GM18907 (cell line): ENCODE measurements at regions not wholly inside any gene's neighbourhood (a gene's known extent, or its start where the extent isn't known, plus 50 kb on each side); places are given as distances from the start of the nearest gene placed in this dataset.
A peak's percentile ranks its signal among the peaks of the same experiment; 100 is the strongest.
"Not testable (repeated sequence)": the region's sequence is repeated elsewhere in the genome, so short reads cannot be mapped to it uniquely, and the experiment has no call there.

Experiments
- ATAC-seq: cut with Tn5 transposase; IDR thresholded peaks from one replicate; pipeline ENCODE4 v1.9.1; 2021; ENCODE audit warnings: mild to moderate bottlenecking, moderate library complexity; ENCODE audit not compliant: unreplicated experiment

DNA sequence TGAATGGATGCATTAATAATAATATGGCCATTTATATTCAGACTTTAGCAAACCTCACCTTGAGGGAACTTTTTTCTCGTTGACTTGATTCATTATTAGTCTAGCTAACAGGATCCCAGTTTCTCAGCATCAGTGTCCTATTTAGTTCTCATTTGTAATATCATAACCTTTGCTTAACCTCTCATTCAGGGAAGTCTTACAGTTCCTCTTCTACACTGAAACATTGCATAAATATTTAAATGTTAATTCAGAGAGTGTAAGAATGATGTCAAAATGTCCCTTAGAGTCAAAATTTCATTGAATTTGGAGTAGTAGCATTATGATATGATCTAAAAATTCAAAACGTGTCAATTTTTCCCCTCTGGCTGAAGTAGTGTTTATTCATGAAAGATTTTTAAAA, 650.1 kb downstream of the EFNA5 start:
- ATAC-seq, result no peak

DNA sequence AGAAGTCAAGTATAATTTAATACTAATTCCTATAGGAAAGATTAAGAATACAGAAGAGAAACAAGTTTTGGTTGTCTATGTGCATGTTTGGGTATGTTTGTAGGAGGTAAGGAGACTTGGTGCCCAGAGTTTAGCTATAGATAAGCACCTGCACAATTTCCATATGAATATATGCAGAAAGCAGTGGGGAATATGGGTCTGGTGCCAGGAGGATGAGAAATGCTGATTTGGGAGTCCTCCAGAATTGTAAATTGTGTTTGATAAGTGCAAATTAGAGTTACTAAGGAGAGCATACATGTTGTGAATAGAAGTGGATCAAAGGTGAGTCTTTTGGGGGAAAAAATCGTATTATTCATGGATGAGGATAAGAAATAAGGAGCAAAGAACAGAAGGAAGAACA, 653.1 kb downstream of the EFNA5 start:
- ATAC-seq, result no peak

DNA sequence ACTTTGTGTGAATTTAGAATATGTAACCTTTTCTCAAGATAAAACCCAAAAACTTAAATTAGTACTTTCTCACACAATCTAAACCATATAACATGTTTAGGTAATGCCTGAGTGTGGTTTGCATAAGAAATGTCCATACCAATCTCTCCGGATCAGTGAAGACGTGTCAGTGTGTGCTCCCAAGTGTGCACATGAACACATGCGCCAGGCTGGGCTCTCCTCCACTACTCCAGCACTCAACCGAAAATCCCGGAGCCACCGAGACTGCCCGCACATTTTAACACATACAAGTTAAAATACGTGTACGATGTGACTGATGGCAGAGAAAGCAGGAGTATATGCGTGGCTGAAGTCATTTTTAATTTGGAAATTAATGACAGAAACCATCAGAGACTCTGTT, 658.4 kb downstream of the EFNA5 start:
- ATAC-seq, result no peak

DNA sequence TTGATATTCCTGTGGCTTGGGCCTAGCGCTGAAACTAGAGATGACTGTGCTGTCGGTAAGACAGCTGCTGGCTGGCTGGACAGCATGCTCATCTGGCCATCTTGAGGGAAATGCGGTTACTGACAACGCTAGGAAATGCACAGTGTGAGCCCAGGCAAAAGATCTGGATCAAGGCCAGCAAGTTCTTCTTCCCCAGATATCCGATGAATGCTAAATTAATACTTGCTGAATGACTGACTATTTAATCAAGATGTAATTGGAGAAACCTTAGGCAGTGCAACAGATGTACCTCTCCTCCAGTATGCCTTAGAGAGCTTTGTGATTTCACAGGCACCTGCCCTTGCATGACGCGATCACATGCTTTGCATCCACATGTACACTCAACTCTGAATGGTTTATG, 659.1 kb downstream of the EFNA5 start:
- ATAC-seq, result no peak

DNA sequence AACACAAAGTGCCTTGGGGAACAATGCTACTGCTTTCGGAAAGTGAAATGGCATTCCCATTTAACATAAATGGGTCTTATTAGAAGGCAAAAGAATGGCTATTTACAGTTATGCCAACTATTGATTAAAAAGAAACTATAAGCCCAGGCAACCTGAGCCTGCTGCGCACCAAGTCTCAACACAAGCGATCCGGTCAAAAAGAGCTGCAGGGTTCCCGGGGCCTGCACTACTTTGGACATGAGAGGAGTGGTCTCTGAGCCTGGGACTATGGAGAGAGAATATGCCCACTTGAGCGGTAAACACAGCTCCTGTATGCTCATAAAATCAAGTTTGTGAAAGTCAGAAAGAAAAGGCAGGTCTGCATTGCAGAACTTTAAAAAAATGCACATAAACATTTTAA, 660.7 kb downstream of the EFNA5 start:
- ATAC-seq, result no peak

DNA sequence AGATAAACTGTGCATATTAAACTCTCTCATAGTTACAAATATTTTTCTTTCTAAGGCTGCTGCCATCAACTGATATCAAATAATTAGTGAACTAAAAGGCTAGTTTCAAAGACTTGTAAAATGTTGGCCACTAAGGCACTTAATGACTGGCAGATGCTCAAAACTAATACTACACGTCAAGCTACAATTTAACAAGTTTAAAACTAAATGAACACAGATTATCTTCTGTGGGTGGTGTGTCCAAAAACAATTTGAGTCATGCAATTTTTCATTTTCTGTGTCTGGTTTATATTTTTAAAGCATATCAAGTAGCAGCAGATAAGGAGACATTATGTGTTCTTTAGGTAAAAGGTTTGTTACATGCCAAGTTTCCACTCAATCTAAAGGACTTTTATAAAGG, 665.1 kb downstream of the EFNA5 start:
- ATAC-seq, result no peak

DNA sequence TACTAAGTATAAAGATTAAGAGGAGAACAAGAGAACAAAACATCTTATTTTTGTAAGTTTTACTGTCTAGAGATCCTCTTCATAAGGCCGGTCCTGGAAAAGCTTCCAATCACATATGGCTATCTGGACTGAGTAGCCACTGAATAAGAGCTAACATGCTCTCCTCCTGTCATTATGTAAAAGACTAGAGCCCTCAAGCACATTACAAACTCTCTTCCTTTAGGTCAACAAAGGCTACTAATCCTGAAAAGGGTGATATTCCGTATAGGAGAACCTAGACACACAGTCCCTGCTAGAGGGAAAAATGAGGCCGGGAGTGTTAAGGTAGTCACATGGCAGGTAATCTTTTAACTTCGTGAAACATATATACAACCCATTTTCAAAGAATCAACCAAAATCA, 665.6 kb downstream of the EFNA5 start:
- no peak for ATAC-seq

DNA sequence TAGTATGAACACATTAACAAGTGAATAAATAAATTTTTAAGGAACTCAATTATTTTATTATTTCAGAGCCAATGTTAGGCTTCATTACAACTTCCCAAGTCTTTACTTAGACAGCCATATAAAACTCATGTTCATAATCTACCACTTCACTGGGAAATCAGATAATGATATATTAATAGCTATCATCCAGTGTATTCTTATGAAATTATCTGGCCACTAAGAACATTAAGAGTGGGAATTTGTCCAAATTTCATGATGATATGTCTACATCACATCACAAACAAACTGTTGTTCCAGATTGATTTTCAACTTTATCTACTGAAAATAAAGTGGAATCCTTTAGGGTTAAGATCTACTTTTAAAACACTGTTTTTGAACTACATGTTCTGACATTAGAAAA, 668.6 kb downstream of the EFNA5 start:
- ATAC-seq, result no peak

DNA sequence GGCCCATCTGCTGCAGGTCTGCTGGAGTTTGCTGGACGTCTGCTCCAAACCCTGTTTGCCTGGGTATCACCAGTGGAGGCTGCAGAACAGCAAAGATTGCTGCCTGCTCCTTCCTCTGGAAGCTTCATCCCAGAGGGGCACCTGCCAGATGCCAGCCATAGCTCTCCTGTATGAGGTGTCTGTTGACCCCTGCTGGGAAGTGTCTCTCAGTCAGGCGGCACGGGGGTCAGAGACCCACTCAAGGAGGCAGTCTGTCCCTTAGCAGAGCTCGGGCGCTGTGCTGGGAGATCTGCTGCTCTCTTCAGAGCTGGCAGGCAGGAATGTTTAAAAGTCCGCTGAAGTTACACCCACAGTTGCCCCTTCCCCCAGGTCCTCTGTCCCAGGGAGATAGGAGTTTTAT, 671.2 kb downstream of the EFNA5 start:
- ATAC-seq, result not testable (repeated sequence)

DNA sequence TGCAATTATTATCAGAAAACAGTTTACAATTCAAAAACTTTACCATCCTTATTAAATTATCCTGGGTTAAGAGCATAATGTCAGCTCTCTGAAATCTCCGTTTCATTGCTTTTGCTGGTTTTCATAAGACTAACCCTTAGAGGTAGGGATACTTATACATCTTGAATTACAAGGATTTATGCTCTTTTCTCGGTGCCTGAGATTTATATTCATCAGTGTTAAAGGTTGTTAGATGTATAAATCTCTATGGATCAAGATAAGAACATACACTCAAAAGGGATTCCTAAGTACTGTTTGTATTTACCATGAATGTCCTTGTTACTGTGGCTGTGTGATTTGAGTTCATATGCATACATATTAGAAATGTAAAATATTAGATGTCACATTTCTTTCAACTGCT, 684.7 kb downstream of the EFNA5 start:
- no peak for ATAC-seq

DNA sequence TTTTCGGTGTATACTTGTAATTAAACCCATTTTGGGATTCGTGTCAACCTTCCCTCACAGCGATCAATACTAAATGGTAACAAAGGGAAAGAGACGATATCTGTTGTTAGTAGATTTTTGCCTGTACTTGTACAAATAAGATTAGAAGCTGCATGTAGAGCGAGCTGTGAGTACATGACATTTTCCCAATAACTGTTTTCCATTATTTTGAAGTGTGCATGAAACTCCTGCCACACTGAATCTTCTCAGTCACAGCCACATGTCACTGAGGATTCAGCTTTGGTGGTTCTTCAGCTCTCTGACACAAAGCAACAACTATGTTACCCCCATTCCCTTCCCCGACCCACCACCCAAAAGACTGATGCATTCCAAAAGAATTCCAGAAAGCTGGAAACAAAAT, 685.6 kb downstream of the EFNA5 start:
- no peak for ATAC-seq

DNA sequence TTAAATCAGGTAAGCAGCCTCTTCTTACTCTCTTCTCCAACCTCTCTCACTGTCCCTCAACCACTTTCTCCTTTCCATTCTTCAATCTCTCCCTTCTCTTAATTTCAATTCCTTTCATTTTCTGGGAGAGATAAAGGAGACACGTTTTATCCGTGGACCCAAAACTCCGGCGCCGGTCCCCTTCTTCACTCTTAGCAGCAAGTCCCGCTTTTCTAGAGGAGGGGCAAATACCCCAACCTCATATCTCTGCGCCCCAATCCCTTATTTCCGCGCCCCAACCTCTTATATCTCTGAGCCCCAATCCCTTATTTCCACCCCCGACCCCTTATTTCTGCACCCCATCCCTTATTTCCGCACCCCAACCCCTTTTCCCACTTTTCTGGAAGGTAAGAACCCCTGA, 691.6 kb downstream of the EFNA5 start:
- ATAC-seq, result not testable (repeated sequence)

DNA sequence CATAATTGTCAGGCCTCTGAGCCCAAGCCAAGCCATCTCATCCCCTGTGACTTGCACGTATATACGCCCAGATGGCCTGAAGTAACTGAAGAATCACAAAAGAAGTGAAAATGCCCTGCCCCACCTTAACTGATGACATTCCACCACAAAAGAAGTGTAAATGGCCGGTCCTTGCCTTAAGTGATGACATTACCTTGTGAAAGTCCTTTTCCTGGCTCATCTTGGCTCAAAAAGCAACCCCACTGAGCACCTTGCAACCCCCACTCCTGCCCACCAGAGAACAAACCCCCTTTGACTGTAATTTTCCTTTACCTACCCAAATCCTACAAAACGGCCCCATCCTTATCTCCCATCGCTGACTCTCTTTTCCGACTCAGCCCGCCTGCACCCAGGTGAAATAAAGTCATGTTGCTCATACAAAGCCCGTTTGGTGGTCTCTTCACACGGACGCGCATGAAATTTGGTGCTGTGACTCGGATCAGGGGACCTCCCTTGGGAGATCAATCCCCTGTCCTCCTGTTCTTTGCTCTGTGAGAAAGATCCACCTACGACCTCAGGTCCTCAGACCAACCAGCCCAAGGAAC, 692.1 kb downstream of the EFNA5 start:
- ATAC-seq, result not testable (repeated sequence)

DNA sequence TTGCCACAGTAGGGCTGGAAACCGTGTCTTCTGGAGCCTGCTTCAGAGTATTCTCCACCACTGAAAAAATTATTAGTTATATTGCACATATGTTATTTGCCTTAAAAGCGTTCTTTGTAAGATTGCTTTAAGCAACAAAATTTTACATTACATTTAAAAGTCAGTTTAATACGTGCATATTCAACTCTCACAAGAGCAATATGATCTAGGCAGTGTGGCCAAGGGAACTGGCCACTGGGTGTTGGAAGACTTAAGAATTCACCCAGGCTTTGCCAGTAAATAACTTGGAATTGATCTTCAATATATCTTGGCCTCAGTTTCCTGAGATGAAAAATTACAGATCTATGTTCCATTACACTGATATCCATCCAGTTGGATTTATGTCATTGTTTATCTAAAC, 694.4 kb downstream of the EFNA5 start:
- no peak for ATAC-seq

DNA sequence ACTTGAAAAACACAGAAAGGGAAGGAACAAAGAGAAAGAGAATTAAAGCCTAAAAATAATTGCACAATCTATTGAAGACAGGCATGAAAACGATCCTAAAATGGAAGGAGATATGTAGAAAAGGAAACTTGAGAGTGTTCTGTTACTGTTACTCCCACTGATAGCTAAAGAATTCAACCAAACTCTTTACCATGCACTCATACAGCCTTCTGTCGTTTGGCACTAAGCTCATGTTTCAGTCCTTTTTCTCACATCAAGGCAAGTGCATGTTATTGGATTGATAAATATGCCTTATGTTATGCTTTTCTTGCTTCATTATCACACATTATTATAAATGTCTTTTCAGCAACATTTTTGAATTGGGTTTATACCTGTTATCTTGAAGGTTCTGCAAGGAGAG, 696.5 kb downstream of the EFNA5 start:
- ATAC-seq, result no peak

DNA sequence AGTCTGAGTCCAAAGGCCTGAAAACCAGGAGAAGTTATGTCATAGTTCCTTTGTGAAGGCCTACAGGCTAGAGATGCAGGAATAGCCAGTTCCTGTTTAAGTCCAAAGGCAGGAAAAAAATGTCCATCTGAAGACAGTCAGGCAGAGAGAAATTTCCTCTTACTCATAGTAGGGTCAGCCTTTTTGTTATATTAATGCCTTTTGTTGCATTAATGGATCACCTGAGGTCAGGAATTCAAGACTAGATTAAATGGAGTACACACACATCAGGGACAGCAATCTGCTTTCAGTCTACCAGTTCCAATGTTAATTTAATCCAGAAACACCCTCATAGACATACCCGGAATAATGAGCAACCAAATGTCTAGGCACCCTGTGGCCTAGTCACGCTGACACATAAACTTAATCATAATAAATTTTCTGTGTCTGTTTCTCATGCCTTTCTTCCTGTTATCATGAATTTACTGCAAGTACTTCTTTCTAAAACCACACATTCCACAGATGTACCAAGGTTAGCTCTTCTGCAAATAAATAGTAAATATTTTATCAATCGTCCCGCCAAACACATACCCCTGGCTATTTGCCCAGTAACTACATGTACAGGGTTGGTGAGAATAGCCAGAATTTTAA, 703.9 kb downstream of the EFNA5 start:
- ATAC-seq, result no peak

DNA sequence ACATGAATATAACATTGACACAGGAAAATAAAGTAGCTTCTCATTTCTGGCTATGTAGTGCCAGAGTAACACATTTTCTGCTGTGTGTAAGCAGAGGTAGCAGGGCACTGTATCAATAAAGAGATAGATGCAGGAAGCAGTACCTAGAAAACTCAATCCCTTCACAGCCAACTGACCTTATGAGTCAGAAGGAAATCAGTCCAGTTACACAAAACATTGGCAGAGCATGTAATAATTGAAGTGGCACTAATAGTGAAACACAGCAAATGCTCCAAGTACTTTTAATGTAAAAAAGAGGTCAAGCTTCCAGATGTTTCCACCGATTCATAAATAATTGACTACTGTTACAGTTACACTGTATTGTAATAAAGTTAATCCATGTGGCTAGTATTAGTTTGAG, 706.6 kb downstream of the EFNA5 start:
- peak; percentile 66 for ATAC-seq

DNA sequence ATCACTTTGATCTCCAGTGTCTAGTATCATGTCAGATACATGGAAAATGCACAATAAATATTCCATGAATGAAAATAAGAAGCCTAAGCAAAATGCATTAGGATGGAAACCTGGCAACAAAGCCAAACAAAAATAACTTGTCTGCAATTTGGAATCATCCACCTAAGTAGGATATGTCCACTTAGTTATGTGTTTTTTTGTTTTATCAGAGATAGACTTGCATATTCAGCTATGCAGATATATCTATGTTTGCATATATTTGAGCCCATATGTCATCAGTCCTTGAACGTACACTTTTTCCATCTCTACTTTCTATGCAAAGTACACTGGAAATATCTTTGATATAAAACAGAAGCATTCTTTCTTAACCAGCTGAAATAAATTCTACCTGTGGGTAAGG, 707.1 kb downstream of the EFNA5 start:
- ATAC-seq, result no peak

DNA sequence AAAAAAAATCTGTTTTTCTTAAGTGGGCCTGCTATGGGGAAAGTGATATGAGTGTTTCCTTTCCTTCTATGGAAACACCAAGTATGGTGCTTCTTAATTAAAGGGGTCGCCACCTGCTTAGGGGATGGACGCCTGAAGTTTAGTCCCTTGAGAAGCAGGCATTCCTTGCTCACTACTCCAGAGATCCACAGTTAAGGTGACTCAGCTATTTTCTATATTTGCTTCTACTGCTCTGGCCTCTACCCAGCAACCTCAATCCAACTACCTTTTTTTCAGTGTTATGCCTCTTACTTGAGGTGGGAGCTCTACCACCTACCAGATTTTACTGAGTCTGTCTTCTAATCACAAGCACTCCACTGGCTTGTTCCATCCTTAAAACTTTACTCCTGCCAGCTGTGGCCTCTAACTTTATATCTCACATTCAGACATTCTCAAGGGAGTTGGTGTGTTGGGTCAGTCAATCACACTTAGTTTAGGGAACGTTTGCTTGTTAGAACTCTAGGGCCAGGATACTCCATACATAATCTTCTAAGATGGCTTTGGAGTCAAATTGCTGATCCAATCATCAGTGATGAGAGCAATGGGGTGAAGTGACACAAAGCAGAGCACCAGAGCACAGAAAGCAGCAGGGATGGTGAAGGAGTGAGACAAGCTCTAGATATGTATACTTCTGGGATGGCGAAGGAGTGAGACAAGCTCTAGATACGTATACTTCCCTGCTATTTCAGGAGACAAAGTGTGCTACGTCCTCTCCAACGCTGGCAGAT, 708.1 kb downstream of the EFNA5 start:
- ATAC-seq, result no peak

DNA sequence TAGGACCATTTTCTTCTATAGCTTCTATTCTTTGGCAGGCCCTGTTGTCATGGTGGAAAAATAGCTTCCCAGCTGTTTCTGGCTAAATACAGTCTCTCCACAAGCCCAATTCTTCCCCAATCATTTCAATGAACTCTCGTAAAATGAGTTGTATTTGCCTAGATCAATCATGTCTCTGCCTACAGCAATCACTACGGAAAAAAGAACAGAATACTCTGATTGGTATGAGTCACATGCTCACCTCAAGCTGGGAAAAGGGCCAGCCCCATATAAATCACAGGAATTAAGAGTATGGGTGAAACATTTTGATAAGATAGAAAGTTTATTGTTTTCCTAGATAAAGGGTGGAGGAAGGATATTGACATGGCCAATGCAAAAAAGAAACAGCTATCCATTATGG, 711.4 kb downstream of the EFNA5 start:
- no peak for ATAC-seq

DNA sequence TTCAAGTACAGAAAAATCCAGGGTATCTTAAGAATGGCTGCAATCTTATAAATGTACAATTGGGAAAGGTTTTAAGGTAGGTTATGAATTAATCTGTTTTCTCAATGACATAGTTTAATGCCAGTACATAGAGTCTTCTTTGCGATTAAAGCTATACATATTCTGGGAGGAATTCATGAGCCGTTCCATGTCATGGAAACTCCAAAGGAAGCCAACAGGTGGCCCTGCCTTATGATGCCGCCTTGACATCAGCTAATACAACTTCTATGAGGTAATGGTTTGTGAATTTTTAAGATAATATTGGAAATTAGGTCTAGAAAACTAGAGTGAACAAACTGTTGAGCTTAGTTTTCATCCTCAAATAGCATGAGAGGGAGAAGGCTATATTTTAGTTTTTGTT, 713.4 kb downstream of the EFNA5 start:
- no peak for ATAC-seq

DNA sequence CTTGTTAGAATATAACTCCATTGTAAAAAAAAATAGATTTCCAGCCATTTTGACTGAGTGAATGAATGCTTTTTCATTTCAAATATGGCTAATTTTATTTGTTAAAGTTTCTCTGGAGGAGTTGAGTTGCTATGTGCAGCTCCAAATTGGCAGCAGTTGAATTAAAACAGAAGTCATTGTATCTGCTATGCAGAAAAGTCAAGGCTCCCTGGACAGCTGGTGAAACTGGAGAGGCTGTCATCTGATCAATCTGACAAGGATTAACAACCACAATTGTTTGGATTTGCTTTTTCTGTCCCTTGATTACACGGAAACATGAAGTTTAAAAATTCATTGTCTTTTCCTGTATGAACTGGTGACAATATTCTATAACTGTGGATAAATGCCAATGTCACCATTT, 713.9 kb downstream of the EFNA5 start:
- no peak for ATAC-seq
